Activated naive CD8-positive, alpha-beta T cell treated with anti-CD3 and anti-CD28 coated beads for 36 hours (primary cell): ENCODE measurements at regions not wholly inside any gene's neighbourhood (a gene's known extent, or its start where the extent isn't known, plus 50 kb on each side); places are given as distances from the start of the nearest gene placed in this dataset.

Experiments used
- DNase-seq: peaks from one replicate; pipeline ENCODE4 v3.0.0; 2021
- H3K27ac Mint-ChIP-seq: one replicate; pipeline ENCODE4 v1.8.0; 2022; ENCODE audit warnings: mild to moderate bottlenecking, moderate library complexity, mixed read lengths
- H3K27me3 Mint-ChIP-seq: one replicate; pipeline ENCODE4 v1.8.0; 2022; ENCODE audit warnings: mild to moderate bottlenecking, mixed read lengths
- H3K36me3 Mint-ChIP-seq: one replicate; pipeline ENCODE4 v1.8.0; 2021; ENCODE audit warnings: mild to moderate bottlenecking, mixed read lengths
- H3K4me1 Mint-ChIP-seq: one replicate; pipeline ENCODE4 v1.8.0; 2021; ENCODE audit warnings: mixed read lengths
- H3K4me3 Mint-ChIP-seq: one replicate; pipeline ENCODE4 v1.8.0; 2022; ENCODE audit warnings: mild to moderate bottlenecking, moderate library complexity, mixed read lengths
- H3K9me3 Mint-ChIP-seq: one replicate; pipeline ENCODE4 v1.8.0; 2022; ENCODE audit warnings: mixed read lengths

DNA sequence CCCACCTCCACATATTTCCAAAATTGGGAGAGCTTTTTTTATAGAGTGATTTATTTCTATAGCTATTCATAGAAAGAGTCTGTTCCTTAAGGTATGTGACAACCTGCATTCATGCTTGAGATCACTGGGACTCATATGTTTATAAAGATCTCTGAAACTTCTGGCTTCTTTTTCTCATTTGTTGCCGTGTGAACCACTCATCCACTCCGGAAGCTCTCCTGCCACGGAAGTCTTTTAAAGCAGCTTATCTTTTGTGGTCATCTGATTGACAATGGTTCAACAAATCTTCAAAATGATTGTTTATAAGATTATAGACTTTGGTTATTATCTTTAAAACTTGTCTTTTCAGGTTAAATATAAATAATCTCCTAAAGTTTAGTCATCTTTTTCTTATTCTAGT is 260.5 kb downstream of the C3orf38 start:
- no peak for DNase-seq
- Mint-ChIP-seq H3K9me3 (no peaks in the 10 kb centered on the region), H3K27ac (no peak overlapping the region), H3K36me3 (no peaks in the 10 kb centered on the region), H3K4me1 (no peaks in the 10 kb centered on the region), H3K27me3 (no peaks in the 10 kb centered on the region), H3K4me3 (no peak overlapping the region)

DNA sequence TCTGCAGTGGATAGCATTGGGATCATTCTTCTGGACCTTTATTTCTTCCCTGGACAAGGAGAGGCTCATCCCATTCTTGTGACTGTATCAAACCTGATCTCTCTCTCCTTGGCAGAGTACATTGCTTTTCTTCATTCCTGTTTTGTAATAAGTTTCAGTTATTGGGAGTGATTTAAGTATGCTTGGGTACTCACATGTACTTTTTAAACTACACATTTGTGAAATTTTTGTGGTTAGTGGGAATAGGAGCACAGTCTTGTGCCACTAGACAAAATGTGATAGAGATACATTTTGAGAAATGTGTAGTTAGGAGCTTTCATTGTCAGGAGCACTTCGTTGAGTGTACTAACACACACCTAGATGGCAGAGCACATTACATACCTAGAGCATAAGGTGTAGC is 262.6 kb downstream of the C3orf38 start:
- Mint-ChIP-seq H3K27me3 (no peaks in the 10 kb centered on the region), H3K27ac (no peak overlapping the region), H3K4me3 (no peak overlapping the region), H3K36me3 (no peaks in the 10 kb centered on the region), H3K9me3 (no peaks in the 10 kb centered on the region), H3K4me1 (no peaks in the 10 kb centered on the region)
- DNase-seq: no peak

DNA sequence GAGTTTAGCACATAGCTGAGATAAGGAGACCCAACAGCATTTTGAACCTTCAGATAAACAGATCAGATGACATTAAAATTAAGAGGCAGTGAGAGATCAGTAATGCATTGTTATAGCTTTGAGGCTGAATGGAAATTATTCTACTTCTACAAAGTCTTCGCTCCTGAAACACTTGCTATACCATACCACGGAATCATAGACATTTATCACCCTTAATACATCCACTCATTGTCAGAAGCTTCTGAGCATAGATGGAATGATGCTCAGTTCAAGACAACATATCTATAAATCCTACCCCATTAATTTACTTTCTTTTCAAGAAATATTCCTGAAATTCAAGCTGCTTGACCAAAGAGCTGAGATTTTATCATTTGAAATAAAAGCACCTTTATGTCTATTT is 266.7 kb downstream of the C3orf38 start:
- Mint-ChIP-seq H3K36me3 (no peaks in the 10 kb centered on the region), H3K27ac (no peak overlapping the region), H3K27me3 (no peaks in the 10 kb centered on the region), H3K4me1 (no peaks in the 10 kb centered on the region), H3K4me3 (no peak overlapping the region), H3K9me3 (no peaks in the 10 kb centered on the region)
- no peak for DNase-seq

- no peaks in the 10 kb centered on the region for H3K36me3 Mint-ChIP-seq
- H3K4me1 Mint-ChIP-seq: no peaks in the 10 kb centered on the region
- no peak for DNase-seq
- H3K9me3 Mint-ChIP-seq: no peaks in the 10 kb centered on the region
- H3K4me3 Mint-ChIP-seq: no peak overlapping the region
- no peak overlapping the region for H3K27ac Mint-ChIP-seq
- no peaks in the 10 kb centered on the region for H3K27me3 Mint-ChIP-seq
These were observed 268.5 kb downstream of the C3orf38 start for GRCh38 chr3:88418219-88418618.

DNA sequence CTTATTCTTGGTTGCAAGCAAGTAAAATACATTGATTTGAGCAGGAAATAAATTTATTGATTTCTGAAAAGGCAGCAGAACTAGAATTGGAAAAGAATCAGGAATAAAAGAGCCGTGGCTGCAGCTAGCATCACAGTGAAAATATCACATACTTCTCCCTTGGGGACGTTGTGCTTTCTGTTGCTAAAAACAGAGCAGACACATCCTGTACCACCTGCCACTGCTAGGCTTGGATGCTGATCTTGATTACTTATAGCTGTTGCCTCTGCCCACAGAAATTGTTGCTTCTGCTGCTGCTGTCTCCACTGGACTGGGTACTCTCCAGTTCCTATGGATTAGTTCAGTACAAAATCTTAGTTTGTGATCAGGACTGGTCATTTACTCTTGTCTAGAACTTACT is 283.8 kb downstream of the C3orf38 start:
- H3K27ac Mint-ChIP-seq: no peak overlapping the region
- DNase-seq: no peak
- H3K4me3 Mint-ChIP-seq: no peak overlapping the region

GRCh38 chr3:88434001-88434400 is 284.2 kb downstream of the C3orf38 start:
- no peak overlapping the region for H3K4me3 Mint-ChIP-seq
- H3K36me3 Mint-ChIP-seq: no peaks in the 10 kb centered on the region
- no peak for DNase-seq
- H3K4me1 Mint-ChIP-seq: no peaks in the 10 kb centered on the region
- H3K9me3 Mint-ChIP-seq: no peaks in the 10 kb centered on the region
- H3K27ac Mint-ChIP-seq: no peak overlapping the region
- no peaks in the 10 kb centered on the region for H3K27me3 Mint-ChIP-seq

More for the DNA sequence above, 283.8 kb downstream of the C3orf38 start:
- Mint-ChIP-seq H3K27me3 (no peaks in the 10 kb centered on the region), H3K36me3 (no peaks in the 10 kb centered on the region), H3K9me3 (no peaks in the 10 kb centered on the region), H3K4me1 (no peaks in the 10 kb centered on the region)

- Mint-ChIP-seq H3K4me1 (no peaks in the 10 kb centered on the region), H3K4me3 (no peak overlapping the region), H3K9me3 (no peaks in the 10 kb centered on the region), H3K27me3 (no peaks in the 10 kb centered on the region), H3K27ac (no peak overlapping the region), H3K36me3 (no peaks in the 10 kb centered on the region)
- DNase-seq: no peak
These were observed 290.9 kb downstream of the C3orf38 start for GRCh38 chr3:88440701-88441100.

- H3K27me3 Mint-ChIP-seq: no peaks in the 10 kb centered on the region
- peaks cover 1% of the 10 kb centered on the region for H3K9me3 Mint-ChIP-seq
- no peak for DNase-seq
- H3K27ac Mint-ChIP-seq: no peak overlapping the region
- H3K4me3 Mint-ChIP-seq: no peak overlapping the region
- H3K4me1 Mint-ChIP-seq: no peaks in the 10 kb centered on the region
- no peaks in the 10 kb centered on the region for H3K36me3 Mint-ChIP-seq
These were observed 293.3 kb downstream of the C3orf38 start for GRCh38 chr3:88443066-88443465.

- Mint-ChIP-seq H3K4me1 (no peaks in the 10 kb centered on the region), H3K4me3 (no peak overlapping the region), H3K36me3 (no peaks in the 10 kb centered on the region), H3K27me3 (no peaks in the 10 kb centered on the region), H3K9me3 (peaks cover 1% of the 10 kb centered on the region), H3K27ac (no peak overlapping the region)
- no peak for DNase-seq
These were observed 294.5 kb downstream of the C3orf38 start for GRCh38 chr3:88444251-88444650.

DNA sequence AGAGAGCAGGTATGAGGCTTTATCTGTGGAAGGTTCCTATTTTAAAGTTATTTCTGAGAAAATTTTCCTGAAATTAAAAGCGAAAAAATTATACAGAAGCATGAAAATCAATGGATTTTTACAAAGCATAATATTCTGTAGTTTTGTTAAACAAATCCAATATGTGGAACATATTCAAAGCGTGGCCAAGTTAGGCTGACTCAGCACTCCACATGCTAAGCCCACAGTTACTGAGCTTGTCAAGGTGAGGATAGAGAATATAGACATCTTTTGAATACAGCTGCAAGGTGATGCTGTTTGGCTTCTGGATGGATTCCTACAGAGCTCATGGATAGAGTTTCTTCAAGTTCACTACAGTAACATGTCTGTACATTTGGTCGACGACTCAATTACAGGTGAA is 302.5 kb downstream of the C3orf38 start:
- H3K9me3 Mint-ChIP-seq: peaks cover 3% of the 10 kb centered on the region
- no peak overlapping the region for H3K27ac Mint-ChIP-seq
- no peak for DNase-seq
- H3K27me3 Mint-ChIP-seq: no peaks in the 10 kb centered on the region
- no peaks in the 10 kb centered on the region for H3K36me3 Mint-ChIP-seq
- no peak overlapping the region for H3K4me3 Mint-ChIP-seq
- H3K4me1 Mint-ChIP-seq: no peaks in the 10 kb centered on the region

- DNase-seq: no peak
- Mint-ChIP-seq H3K27ac (no peak overlapping the region), H3K27me3 (no peaks in the 10 kb centered on the region), H3K4me3 (no peak overlapping the region), H3K4me1 (no peaks in the 10 kb centered on the region), H3K36me3 (no peaks in the 10 kb centered on the region), H3K9me3 (peaks cover 4% of the 10 kb centered on the region)
These were observed 310.6 kb downstream of the C3orf38 start for GRCh38 chr3:88460369-88460768.

DNA sequence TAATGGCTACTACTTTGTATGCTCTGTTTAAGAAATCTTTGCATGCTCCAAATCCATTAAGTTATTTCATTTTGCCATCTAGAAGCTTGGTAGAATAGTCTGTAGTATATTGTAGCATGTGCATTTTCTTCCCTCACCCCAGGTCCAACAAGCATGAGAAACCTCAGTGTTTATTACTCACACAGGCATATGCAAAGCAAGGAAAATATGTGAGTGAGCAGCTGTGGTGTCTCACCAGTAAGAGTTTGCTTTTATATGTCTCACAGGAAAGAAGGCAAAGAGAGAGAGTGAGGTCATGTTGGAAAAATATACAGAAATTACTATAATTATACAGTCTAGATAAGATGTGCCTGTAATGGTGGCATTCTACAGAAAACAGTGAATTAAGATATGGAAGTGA is 312.5 kb downstream of the C3orf38 start:
- H3K36me3 Mint-ChIP-seq: no peaks in the 10 kb centered on the region
- H3K27me3 Mint-ChIP-seq: no peaks in the 10 kb centered on the region
- no peak overlapping the region for H3K27ac Mint-ChIP-seq
- no peaks in the 10 kb centered on the region for H3K4me1 Mint-ChIP-seq
- H3K4me3 Mint-ChIP-seq: no peak overlapping the region
- no peak for DNase-seq
- H3K9me3 Mint-ChIP-seq: peaks cover 4% of the 10 kb centered on the region

GRCh38 chr3:88467191-88467590 is 317.4 kb downstream of the C3orf38 start:
- DNase-seq: no peak
- Mint-ChIP-seq H3K27ac (no peak overlapping the region), H3K36me3 (no peaks in the 10 kb centered on the region), H3K27me3 (no peaks in the 10 kb centered on the region), H3K4me1 (no peaks in the 10 kb centered on the region), H3K9me3 (peaks cover 4% of the 10 kb centered on the region), H3K4me3 (no peak overlapping the region)

DNA sequence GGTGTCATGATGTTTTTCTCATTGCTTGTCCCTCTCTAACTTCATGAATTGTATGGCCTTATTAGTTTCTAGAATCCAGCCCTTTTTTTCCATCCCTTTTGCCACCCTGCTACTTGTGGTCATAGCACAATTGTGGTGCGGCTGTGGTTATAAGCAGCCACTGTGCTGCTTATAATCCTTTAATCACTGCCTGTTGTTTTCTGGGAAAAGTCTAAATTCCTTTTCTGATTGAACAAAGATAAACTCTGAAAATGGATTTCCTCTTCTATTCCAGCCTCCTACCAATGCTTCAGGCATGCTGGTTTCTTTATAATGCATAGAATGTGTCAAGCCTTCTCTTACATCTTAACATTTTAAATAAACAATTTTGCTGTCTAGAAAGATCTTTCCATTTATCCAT is 319.5 kb downstream of the C3orf38 start:
- no peak overlapping the region for H3K4me3 Mint-ChIP-seq
- no peak for DNase-seq
- no peaks in the 10 kb centered on the region for H3K27me3 Mint-ChIP-seq
- H3K4me1 Mint-ChIP-seq: no peaks in the 10 kb centered on the region
- H3K27ac Mint-ChIP-seq: no peak overlapping the region
- H3K9me3 Mint-ChIP-seq: peaks cover 3% of the 10 kb centered on the region
- H3K36me3 Mint-ChIP-seq: no peaks in the 10 kb centered on the region

DNA sequence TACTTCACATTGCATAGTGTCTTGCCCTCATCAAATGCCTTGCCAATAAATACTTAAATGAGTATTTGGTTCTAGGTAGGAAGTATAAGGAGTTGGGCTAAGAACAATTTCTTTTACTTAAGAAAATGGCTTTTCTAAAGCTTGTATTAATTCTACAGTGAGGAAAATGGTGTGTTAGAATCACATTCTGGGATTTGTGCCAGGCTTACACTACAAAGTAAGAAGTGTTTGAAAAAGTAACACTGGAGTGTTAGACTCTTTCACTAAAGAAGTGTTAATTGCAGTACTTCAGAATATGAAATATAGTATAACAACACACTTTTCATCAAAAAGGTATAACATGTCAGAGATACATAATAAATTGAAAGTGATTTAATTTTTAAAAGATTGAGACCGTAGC is 328.7 kb downstream of the C3orf38 start:
- Mint-ChIP-seq H3K9me3 (no peaks in the 10 kb centered on the region), H3K27me3 (no peaks in the 10 kb centered on the region), H3K4me3 (no peak overlapping the region), H3K4me1 (no peaks in the 10 kb centered on the region), H3K36me3 (no peaks in the 10 kb centered on the region), H3K27ac (no peak overlapping the region)
- no peak for DNase-seq

DNA sequence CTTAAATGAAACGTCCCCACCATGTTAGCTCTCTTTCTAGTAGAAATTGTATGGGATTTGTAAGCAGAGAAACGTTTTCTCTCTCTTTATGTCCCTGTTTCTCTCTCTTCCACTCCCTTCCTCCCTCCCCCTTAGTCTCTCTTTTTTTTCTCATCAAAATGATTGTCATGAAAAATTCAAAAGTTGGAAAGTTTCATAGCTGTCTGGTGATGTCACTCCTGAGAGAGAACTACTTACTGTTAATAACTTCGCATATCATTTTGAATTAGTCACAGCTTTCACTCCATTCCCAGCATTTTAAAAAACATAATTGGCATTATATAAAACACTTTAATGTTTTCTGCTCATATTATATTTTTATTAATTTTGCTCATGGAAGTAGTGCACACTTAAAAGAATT is 331.1 kb downstream of the C3orf38 start:
- H3K27me3 Mint-ChIP-seq: no peaks in the 10 kb centered on the region
- no peak overlapping the region for H3K4me3 Mint-ChIP-seq
- no peaks in the 10 kb centered on the region for H3K9me3 Mint-ChIP-seq
- no peak overlapping the region for H3K27ac Mint-ChIP-seq
- no peak for DNase-seq
- no peaks in the 10 kb centered on the region for H3K36me3 Mint-ChIP-seq
- no peaks in the 10 kb centered on the region for H3K4me1 Mint-ChIP-seq

- no peak overlapping the region for H3K4me3 Mint-ChIP-seq
- H3K4me1 Mint-ChIP-seq: no peaks in the 10 kb centered on the region
- no peaks in the 10 kb centered on the region for H3K36me3 Mint-ChIP-seq
- H3K27ac Mint-ChIP-seq: no peak overlapping the region
- no peaks in the 10 kb centered on the region for H3K27me3 Mint-ChIP-seq
- DNase-seq: no peak
- no peaks in the 10 kb centered on the region for H3K9me3 Mint-ChIP-seq
These were observed 335.2 kb downstream of the C3orf38 start for GRCh38 chr3:88485001-88485400.
